ENCODE measurements at regions not wholly inside any gene's neighbourhood (a gene's known extent, or its start where the extent isn't known, plus 50 kb on each side); places are given as distances from the start of the nearest gene placed in this dataset.

DNA sequence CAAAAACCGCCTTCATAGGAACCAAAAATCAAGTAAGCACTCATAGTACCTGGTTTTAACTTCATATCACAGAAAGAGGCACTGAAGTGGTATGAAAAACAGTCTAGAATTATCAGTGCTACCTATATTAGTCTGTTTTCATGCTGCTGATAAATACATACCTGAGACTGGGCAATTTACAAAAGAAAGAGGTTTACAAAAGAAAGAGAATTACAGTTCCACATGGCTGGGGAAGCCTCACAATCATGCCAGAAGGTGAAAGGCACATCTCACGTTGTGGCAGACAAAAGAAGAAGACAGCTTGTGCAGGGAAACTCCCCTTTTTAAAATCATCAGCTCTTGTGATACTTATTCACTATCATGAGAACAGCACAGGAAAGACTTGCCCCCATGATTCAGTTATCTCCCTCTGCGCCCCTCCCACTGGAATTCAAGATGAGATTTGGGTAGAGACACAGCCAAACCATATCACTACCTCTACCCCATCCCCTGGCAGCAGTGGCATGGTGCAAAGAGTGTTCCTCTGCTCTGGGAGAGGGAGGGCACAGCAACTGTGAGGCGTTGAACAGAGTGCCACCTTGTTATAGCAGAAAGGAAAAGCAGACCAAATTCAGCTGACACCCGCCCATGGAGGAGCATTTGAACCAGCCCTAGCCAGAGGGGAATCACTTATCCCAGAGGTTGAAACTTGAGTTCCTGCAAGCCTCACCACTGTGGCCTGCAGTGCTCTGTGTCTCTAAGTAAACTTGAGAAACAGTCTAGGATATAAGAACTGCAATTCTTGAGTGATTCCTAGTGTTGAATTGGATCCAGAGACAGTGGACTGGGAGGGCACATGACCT, 61.9 kb upstream of the PTPRZ1 start:
- no peak for DNase-seq

DNA sequence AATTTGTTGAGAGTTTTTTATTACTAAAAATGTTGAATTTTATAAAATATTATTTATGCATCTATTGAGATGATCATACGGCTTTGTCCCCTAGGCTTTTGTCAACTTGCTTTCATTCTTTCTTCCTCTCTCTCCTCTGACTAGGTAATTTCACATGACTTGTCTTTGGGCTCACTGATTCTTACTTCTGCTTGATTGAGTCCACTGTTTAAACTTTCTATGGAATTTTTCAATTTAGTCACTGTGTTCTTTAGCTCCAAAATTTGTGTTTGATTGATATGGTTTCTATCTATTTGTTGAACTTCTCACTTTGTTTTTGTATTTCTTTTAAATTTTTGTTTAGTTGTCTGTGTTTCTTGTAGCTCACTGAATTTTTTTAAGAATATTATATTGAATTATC, 65.9 kb upstream of the PTPRZ1 start:
- DNase-seq = no peak

DNA sequence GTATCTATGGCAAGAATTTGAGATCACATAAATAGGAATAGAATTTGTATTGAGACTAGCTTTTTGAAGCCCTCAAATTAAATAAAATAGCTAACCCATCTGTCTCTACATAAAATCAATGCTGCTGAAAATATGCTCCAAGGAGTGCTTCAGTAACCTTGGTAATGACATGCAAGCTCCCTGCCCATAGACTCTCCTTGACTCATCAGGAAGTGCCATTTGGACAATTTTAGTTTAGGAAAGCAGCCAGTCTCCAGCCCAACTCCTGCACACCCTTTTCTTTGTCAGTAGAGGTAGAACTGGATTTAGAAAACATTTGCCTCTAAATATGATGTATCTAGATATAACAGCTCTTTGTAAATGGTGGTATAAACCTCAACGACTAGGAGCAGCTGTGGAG, 69.9 kb upstream of the PTPRZ1 start:
- no peak for DNase-seq

DNA sequence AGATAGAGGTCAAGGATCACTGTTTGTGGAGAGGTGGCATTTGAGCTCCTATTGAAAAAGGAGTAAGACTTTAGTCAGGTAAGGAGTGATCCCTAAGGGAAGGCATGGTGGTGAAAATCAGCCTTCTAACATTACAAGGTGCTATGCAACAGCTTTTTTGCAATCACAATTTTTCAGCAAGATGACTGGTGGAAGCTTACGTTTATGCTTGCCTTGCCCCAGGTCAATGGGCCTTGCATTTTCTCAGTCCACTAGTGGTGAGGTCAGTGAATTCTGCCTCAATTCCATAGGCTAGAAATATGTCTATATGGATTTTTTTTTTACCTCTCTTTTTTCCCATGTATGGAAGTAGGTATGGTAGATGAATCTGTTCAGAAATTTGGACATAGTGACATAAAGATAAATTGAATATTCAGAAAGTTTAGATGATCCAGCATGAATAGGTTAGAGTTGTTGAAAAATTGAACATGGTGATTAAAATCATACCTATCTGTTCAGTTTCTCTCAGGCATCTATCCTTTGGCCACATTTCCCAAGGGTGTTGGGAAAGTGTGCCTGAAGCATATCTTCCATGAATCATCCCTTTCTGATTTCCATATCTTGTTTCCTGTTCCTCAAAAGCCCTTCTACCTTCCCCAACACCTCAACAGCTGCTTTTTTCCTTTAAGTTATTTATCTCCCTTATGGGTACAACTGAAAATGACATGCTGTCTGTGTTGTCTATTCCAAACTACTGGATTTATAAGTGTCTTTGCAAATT, 71.9 kb upstream of the PTPRZ1 start:
- DNase-seq = no peak

DNA sequence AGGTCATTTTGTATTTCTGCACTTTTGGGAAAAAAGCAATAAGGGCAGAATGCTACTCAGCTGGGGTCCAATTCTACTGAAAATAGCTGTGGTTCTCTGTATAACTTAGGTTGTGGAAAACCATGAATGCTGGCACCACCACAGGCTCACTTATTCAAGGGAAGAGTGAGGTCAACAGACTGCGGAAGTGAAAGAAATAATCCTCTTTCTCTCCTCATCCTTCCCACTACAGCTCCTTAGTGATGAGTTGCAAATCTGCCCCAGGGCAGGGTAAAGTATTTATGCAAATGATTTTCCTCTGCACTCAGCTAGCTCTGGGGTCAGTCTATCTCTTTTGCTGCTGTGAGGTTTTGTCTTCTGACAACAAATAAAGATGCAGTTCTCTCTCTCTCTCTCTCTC, 74.1 kb upstream of the PTPRZ1 start:
- no peak for DNase-seq

DNA sequence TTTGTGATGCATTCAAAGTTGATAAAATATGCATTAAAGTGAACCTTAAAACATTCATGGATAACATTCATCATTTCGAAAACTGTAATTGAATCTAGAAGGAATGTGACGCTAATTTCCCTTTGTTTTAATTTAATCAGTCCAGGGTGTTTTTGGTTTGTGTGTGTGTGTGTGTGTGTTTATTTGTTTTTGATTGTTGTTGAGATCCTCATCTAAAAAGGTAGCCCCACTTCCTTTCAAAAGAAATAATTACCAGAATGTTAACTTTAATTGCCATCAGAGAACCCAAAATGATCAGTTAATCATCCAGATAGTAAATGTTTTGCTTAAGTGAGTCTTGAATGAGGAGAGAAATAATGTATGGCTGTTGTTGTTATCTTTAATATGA, 74.5 kb upstream of the PTPRZ1 start:
- DNase-seq = no peak

DNA sequence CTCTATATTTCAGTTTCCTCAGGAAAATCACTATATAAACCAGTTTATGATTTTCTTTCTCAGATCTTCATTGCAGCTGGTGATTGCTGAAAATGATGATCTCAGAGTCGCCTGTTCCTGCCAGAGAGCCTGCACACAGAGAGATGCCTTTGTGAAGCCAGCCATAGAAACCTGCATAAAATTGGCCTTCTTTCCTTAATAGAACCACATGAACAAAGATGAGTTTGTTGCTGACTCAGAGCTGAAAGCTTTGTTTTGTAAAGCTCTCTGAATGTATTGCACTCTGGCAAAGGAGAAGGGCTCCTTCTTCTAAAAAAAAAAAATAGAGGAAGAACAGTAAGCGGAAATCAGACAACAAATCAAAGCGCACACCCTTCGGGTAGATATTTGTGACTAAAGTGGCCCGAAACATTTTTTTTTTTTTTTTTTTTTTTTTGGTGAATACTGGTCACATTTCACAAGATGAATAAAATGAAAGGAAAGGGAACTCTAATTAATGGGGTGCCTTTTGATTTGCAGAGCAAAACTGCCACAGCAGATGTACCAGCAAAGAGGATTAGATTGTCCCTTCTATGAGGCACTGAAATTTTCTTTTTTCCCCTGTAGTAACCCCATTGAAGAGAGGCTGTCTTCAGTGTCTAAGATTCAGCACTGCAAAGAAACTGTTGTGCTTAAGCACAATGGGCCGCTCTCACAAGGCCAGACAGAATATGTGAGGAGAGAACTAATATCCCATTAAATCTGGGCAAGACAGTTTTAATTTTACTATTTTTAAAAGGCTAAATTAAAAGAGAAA, 75.1 kb upstream of the PTPRZ1 start:
- DNase-seq = peak; percentile 3

DNA sequence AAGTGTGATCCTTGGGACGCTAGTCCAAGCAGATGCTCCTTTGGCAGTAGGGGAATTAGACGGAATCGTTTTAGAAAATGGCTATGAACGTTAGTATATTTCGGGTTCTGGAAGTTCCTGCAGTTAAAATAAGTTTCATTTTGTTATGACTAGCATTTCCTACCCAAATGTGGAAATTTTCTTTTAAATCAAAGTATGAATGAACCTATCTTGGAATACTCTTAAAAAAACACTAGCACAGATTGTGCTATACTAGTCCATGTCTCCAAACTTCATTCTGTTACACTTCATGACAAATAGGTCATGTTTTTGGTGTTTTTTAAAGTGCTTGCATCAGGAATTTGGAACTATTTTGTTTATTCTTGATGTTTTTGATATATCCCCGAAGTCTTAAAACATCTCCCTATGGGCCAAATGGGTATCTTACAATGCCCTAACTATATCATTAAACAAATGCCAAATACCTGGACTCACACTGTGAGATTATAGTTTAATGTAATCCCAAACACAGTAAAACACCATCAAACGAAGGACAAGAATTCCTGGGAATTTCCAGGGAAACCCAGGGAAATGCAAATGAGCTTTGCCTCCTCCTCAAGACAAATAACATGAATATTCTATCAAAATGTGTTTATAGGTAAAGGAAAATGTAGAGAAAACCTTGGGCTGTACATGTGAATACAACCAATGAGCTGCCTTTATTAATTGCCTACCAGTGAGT, 75.9 kb upstream of the PTPRZ1 start:
- DNase-seq = no peak

DNA sequence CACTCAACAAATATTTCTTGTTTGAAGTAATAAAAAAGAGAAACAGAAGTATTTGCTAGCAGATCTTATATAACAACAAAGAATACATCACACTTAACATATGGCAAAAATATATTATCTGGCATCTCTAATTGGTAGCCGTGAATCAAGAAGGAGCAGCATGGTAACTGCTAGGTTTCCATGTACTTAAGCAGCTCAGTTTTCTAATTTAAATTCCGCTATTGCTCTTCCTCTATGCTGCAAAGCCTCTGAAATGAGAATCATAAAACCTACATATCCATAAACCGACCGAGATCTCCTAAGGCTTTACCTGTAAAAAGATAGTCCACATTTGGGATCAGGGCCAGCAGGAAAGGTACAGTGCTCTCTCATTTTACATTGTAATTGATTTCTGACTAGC, 76.6 kb upstream of the PTPRZ1 start:
- no peak for DNase-seq

DNA sequence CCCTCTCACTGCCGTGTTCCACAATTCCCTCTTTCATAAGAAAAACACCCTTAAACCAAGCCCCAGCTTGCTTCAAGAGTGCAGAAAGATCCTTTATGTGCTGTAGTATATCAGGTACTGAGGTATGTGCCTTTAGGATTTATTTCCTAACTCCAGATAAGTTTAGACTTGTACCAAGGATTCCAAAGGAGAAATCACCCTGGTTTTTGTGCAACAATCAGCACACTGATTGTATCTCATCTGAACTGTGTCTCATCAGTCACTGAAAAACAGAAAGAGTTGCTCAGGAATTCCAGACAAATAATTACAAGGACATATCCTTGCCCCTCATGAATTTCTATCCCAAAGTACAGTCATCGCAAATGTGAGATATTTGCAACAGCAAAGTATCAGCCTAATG, 77.2 kb upstream of the PTPRZ1 start:
- no peak for DNase-seq

DNA sequence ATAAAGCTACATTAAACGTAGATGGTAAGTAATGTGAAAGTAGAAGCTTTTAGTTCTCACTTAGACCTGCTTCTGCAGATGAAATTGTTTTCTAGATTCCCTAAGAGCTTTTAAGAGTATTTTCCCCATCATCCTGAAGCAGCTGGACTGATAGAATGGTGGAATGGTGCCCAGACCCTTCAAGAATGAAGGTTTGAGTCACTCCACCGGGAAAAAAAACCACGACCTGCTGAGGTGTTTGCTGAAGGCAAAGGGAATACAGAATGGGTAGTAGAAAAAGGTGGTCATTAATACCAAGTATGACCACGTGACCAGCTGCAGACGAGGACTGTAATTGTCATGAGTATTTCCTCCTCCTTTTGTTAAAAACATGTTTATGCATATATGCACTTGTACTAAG, 79.2 kb upstream of the PTPRZ1 start:
- DNase-seq = no peak

DNA sequence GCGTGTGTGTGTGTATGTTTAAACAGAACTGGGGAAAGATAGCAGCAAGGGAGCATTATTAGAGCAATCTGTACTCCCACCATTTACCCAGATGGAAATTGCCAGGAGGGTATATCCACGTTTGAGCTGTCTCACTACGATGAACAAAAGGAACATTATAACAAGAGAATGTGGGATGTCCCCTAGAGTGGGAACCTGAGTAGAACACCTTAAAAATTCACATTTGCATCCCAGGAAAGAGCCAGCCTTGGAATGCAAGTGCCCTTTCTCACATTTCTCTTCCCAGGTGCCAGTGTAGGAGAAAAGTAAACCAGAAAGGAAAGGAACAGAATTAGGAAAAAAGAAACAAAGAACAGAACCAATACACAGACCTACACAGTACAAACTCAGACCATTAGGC, 95.3 kb upstream of the PTPRZ1 start:
- no peak for DNase-seq

DNA sequence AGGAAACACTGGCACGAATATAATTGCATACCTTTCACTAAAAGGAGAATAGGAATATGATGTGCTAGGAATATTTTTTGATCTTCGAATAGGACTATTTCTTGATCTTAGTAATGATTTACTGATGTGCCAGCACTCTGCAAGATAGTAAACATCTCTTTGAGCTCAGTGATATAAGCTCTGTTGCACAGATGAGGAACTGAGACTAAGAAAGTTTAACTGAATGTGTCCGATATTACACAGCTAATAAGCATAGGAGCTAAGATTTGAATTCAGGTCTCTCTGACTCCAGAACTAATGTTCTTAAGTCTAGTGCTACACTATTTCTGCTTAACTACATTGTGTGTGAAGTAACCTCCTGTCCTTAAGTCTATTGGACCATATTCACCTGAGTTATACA, 98.4 kb upstream of the PTPRZ1 start:
- DNase-seq = no peak

DNA sequence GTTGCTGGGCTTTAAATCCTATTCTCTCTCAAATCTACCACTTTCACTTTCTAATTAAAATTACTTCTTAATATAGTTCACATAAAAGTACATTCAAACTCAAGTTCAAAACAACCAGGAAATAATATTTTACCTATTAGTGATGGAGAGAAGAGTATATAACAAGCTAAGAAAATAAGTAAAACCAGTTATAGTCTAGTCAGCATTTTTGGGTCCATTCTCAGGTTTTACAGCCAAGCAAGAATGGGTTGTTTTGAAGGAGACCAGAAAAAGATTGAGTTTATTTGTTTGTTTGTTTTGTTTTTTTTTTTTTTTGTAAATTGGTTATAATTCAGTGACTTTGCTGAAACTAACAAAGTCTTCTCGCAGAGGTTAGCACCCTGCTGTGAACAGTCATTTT, 106.3 kb upstream of the PTPRZ1 start:
- no peak for DNase-seq

DNA sequence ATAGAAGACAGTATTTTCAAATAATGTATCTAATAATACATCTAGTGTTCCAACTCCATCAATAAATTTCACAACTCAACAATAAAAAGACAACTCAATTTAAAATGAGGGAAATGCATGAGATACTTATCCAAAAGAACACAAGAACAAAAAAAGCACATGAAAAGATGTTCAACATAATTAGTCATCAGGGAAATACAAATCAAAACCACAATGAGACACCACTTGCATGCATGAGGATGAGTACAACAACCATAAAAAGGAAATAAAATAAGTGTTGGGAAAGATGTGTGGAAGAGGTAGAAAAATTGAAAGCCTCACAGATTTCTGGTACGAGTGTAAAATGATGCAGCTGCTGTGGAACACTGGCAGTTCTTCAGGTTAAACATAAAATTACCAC, 111.6 kb upstream of the PTPRZ1 start:
- no peak for DNase-seq

DNA sequence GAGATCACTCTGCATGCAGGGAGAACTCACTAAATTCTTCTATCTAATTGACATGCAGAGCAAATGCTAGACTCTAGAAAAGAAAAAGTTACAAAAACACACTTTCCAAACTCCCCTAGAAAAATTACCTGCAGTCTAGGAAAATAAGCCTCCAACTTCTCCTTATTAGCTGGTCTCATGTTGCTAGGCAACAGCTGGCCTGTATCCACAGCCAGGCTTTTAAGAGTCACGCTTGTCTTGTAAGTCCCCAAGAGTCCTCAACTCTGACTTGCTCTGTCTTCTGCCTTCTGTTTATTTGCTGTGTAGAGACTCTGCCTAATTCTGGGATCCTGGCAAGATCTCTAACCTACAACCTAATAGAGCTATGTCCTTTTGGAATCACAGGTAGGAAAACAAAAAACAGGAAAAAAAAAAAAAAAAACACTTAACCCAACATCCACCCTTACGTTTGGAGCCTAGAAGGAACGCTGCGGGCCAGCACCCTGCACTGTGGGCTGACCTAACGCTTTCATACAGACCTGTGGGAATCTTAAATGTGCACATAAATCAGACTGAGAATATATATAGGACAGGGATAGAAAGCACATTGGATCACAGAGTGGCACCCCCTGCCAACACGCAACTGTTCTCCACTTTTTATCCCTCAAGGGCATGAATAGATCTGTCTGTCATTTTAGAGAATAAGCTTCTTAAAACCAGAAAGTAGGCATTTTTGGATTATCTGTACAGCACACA, 117.0 kb upstream of the PTPRZ1 start:
- no peak for DNase-seq

DNA sequence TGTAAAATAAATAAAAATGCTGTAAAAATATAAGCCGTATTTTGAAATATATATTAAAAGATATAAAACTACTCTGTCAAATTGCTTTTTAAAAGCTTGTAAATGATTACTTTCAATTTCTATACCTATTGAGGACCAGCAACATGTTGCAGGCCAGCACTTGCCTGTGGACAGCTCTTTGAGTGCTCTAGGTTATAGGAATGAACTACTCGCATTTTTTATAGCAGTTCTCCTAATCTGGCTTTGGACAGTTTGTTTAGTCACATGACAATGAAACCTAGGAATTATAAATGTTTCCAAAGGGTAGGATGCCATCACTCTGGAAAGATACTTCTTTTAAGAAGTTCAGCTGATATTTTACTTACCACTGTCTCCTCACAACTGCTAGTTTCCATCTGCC, 117.7 kb upstream of the PTPRZ1 start:
- DNase-seq = no peak

DNA sequence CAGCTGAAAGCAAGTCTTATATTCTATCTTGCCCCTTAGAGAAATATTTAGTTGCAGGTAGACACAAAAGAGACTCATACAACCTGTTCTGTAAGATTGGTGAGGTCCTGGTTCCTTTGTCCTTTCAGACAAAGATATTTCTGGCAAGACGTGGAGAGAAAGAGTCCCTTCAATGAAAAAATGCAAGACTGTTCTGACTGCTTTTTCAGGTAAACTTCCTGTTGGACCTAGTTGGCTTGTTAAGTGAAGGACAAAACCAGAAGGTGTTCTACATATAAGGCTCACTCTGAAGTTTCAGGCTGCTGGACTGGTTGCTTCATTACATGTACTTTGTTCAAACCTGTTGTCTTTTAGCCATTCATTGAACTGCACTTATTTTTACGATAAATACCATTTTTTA, 119.0 kb upstream of the PTPRZ1 start:
- no peak for DNase-seq

DNA sequence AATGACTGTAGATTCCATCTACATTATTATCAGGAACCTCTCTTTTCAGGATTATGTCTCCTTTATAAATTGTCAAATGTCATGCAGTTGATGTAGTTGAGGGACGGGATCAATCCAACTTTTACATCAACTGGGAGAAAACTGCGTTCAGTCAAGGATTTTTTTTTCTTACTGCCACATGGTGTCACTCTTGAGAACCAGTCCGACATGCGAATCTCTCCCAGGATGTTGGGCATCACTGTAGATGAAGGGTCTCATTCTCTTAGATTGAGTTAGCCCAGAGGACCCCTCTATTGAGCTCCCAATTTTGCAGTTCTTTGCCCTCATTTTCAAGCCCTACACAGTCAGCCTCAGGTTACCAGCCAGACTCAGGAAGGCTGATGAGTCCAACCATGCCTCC, 120.3 kb upstream of the PTPRZ1 start:
- DNase-seq = no peak

DNA sequence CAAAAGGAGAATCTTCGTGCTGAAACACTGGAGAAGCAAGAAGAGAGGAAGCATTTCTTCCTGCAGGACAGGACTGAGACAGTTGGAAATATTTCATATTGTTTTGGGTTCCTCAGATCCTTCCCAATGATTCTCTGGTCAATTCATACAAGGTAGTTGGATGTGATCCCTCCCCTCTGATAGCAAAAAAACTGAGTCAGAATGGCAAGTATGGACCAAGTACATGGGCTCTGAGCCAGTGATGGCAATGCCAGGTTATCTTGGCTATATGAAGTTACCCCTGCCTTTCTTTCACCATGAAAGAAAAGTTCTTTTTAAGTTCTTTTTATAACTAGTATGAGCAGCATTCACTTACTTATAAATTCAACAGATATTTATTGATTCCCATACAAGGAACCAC, 124.4 kb upstream of the PTPRZ1 start:
- no peak for DNase-seq

DNA sequence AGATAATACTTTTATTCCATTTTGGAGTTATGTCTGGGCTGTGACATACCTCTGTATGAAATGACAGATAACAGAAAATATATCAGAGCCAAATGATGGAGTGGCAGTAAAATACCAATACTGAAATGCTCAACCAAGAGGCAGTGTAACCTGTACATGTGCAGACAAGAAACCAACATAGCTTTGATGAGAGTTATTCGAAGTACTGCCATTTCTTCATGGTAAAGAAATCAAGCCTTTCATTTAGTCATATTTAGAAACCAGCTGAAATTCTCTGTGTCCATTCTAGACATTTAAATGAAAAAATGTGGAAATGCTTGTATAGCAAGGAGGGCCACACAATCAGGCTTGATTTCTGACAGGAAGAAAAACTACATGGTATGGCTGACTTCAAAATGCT, 127.1 kb upstream of the PTPRZ1 start:
- no peak for DNase-seq

DNA sequence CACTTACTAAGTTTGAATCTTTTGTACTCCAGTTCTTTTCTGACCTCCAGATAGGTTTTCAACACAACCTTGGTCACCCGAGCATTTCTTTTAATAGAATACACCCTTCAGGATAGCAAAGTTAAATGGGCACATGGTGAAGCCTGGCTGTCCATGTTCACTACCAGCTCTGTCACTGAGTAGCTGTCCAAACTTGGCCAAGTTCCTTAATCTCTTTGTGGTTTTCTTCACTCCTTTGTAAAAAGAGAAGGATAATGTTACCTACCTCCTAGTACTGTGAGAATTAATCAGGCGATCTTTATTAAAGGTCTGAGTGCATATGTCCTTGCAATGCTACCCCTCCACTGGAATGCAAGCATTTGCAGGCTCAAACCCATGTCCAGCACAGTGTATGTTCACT, 128.1 kb upstream of the PTPRZ1 start:
- DNase-seq = no peak

Data from hindlimb muscle (tissue), 1 donor.